ENCODE measurements at regions not wholly inside any gene's neighbourhood (a gene's known extent, or its start where the extent isn't known, plus 50 kb on each side); places are given as distances from the start of the nearest gene placed in this dataset.
"Not testable (repeated sequence)": the region's sequence is repeated elsewhere in the genome, so short reads cannot be mapped to it uniquely, and the experiment has no call there.

DNA sequence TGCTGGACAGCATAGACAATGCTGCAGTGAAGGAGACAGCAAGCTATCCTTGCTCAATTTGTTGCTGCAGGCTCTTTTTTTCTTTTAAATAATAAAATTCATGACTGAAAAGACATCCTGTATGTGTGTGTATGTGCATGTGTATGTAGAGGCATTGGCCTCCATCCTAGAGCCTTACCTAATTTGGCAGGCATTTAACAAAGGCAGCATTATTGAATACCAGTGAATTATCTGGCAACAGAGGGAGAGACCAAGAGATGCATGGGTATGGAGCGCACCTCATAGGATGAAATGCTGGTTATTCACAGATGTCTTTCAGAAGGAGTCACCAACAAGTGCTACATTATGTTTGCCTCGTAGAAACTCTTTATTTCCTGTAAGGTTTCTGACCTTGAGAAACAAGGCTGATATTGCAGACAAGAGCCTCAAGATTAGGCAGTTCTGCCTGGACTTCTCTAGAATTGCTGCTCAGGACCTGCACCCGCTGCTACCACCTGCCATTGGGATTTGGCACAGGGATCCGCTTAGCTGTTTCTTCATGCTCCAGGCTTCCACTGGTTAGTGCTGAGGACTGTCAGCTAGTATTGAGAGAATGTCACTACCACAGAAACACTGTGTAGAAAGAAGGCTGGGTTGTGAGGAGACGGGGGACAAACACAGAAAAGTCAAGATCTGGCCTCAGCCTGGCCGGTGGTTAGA lies 247.7 kb upstream of the RFX3 start:
- DNase-seq = no peak

DNA sequence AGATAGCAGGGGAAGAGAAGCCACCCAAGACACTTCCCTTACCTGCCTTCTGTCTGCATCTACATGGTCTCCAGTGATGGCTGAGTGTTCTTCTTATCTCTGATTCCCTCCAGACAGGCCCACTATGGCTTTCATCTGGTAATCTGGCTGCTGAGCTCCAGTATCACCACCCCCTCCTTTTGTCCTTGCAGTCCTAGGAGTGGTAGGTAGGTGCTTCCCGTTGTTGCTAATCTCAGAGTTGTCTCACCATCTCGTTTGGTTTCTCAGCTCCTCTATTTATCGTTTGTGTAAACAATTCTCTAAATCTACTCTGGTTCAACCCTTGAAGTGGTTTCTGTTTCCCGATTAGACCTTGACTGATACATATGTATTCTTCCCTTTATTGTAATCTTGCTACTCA lies 243.8 kb upstream of the RFX3 start:
- DNase-seq = no peak

DNA sequence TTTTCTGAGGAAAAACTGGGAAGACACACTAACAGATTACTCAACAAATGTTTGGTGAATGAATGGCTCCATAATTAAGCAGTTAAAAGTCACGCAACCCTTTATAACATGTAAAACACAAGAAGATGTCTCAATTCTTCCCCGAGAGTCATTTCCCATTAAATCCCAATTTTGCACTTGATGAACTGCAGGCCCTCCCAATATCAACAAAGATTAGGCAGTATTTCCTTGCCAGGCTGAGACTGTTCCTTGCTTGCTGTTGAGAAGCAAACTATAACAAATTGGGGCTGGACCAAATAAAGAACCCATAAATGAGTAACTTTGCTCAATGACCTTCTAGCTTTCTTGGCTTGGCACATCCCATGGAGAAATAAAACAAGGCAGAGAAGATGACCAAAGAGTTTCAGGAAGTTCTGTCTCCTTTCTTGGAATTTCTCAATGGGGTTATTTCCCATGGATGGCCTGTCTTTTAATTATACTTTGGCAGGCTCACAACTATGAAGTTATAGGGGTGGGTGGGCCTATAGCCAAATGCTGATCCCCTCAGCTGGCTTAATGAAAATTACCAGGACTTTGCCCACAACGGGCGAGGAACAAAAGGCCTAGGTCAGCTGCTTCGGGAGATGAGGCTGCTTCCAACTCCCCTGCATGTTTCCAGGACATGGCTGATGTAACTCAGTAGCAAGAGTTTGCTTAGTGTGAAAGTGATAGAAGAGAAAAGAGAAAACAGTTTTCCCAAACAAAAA lies 243.1 kb upstream of the RFX3 start:
- DNase-seq = no peak

DNA sequence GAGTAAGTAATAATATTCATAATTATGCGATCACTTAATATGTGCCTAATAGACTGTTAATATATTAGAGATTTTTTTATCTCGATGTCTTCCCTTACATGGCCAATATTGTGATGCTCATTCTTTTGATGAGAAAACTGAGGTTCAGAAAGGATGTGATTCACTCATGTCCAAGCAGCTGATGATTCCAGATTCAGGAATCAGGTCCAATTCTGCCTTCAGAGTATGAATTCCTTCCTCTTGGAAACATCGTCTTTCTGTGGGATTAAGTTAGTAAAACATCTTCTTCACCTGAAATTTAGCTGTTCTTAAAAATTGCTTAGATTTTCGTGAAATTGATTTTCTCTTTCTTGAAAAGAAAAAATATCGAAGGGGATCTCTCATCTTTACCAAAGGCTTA lies 242.5 kb upstream of the RFX3 start:
- no peak for DNase-seq

DNA sequence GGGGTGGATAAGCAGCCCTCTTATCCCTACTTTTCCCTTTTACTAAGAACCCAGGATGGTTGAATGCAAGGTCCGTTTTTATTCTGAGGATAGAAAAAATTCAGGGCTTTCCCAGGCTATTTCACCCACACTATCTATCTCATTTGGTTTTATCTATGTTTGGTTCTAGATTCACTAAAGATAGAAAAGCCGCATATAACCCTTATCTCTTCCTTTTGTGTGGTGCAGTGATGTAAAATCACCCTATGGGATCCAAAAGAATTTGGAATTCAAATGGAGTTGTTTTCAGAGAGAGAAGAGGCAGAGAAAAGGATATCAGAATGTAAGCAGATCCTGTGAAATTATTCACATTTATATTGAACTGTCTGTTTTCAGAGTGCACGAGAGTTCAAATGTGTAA lies 236.3 kb upstream of the RFX3 start:
- DNase-seq = no peak

DNA sequence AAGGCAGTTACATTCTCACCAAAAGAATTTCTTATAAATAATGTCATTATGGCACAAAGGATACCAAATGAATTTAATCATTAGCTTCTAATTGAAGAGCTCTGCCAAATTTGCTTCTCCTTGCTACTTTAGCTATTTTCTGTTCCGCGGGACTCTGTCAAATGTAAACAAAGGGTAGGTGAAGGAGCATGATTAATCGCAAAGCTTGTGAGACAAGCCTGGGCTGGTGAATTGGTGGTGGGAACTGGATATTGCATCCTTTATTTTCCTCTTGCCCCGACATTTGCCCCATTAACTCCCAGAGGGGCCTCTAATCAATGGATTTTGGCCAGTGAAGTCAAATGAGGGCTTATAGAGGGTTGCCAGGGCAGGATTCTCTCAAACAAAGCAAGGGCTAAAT lies 234.2 kb upstream of the RFX3 start:
- DNase-seq = no peak

DNA sequence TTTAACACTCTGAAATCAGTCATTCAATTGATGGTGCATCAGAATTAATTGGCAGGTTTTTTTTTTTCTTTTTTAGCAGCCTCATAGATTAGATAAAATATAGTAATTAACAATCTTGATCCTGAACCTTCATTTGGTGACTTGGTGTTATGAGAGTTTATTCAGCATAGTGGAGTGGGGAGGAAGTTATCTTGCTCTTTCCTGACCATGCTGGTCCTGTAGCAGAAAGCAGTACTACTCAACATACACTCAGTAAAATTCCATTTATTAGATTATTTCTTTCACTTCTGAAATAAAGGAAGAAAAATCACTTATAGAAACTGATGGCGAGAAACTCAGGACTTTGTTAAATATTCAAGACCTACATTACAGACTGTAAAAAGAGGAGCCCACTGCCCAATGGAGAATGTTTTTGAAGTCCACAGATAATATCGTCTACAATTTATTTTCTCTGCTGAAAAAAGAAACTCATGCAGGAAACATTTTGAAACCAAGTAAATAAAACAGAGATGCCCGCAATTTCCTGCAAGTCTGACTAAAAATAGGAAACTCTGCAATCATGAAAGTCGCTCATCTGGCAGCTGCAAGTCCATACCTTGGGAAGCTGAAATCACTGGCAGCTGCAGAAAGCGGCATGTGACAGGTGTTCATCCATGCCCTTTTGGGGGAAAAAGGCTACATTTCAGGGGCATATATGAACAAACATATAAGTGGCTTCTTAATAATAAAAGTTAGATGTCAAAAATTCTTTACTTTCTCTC lies 233.2 kb upstream of the RFX3 start:
- no peak for DNase-seq

DNA sequence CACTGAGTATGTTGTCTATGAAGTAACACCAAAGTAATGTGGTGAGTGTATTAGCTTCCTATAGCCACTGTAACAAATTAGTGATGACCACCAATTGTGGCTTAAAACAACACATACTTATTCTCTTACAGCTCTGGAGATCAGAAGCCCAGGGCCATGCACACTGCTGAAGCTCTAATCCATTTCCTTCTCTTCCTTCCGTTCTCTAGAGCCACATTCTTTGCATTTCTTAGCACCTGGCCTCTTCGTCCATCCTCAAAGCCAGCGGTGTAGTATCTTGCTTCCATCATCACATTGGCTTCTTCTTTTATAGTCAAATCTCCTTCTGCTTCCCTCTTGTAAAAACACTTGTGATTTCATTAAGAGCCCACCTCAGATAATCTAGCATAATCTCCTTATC lies 230.3 kb upstream of the RFX3 start:
- DNase-seq = no peak

DNA sequence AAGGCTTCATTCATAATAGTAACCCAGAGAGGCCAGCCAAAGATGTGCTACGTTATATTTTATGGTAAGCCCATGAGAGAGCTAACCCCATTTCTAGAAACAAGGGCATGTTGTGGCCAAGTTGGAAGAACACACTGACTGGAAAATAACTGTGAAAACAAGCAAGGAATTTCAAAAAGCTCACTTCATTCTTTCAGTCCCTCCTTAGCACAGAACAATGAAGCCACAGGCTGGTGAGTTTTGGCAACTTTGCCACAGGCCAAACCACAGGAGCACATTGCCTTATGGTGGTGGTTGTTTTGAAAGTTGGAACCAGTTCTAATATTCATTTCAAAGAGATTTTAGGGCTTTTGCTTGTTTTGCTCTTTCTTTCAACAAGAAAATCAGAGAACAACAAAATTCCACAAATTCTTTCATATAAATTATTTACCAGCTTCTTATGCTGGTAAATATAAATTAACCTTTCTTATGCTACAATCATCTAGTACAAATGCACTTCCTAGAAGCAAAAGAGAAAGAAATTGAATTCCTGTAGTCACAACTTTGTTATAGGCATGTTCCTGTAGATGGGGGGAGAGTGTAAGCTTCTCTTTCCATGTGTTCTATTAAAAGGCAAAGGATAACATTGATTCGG lies 225.4 kb upstream of the RFX3 start:
- DNase-seq = no peak

DNA sequence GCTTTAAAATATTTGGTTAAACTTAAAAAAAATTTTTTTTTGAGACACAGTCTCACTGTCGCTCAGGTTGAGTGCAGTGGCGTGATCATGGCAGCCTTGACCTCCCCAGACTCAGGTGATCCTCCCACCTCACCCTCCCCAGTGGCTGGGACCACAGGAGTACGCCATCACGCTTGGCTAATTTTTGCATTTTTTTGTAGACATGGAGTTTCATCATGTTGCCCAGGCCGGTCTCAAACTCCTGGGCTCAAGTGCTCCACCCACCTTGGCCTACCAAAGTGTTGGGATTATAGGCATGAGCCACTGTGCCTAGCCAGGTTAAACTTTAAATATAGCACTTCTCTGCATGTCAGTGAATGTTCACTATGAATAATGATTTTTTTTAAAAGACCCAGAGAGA lies 224.5 kb upstream of the RFX3 start:
- no peak for DNase-seq

DNA sequence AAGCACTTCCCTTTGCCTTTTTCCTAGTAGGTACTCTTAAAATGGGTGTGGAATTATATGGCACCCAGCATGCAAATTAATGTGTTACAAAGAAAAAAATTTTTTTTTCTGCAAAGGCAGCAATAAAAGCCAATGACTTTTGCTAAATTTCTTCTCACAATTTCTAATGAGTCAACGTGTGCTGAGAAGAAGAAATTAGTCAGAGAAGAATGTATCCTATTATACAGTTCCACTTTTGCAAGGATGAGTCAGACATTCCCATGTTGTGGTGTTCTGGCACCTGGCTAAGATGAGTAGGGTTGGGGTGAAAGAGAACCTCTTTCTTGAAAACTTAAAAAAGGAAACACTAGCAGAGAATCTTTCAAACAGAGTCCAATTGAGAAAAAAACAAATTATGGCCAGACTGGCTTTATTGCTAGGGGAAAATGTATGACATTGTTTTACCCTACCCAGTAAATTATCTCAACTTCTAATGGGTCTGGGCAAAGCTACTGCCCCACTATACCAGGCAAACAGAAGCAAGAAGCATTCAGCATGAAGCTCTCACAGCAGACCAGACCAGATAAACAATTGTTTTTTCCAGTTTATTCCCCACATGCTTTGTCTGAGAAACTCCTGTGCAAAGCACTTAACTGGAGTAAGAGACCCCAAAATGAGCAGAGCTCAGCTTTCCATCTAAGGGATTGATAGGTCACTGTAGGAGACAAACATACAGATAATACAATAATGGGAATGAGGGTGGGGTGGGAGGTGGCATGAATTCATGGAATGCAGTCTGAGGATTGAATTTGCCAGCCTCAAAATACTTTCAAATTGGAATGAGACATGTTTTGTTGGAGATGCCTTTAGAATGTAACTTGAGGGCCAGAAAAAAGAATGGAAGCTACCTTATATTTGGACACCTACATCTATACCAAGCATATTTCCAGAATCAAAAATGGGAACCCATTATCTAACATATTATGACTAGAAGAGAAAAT lies 220.8 kb upstream of the RFX3 start:
- DNase-seq = peak; percentile 23

DNA sequence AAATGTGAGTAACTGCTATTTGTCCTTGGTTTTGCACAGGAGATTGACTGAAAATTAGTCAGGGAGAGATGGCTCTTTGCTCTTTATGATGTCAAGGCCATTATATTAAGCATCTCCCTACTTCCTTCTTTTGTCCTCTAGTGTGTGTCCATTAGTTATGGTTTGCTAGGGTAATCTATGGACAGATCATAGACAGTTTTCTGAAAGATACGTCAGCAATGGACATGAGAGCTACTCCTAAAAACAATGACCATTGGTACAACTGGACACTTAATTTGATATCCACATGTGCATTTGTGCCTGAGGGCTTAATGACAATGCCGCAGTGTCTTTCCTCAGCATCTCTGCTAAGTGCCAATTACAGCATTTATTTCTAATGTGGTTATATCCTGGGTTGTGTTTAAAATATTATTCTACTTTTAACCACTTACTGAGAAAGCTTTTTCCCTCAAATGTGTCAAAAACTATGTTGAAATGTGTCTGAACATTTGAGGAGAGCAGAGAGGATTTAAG lies 218.2 kb upstream of the RFX3 start:
- DNase-seq = no peak

DNA sequence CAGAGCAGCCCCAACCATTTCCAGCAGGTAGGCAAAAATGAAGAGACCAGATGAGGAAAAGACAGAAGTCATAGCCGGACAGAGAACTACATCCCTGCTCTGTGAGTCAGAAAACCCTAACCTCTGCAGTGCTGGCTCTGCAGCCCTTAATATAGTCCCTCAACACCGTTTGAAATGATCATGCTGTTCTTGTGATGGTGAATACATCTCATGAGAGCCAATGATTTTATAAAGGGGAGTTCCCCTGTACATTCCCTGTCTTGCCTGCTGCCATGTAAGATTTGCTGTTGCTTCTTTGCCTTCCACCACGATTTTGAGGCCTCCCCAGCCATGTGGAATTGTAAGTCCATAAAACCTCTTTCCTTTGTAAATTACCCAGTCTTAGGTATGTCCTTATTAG lies 216.8 kb upstream of the RFX3 start:
- DNase-seq = no peak

DNA sequence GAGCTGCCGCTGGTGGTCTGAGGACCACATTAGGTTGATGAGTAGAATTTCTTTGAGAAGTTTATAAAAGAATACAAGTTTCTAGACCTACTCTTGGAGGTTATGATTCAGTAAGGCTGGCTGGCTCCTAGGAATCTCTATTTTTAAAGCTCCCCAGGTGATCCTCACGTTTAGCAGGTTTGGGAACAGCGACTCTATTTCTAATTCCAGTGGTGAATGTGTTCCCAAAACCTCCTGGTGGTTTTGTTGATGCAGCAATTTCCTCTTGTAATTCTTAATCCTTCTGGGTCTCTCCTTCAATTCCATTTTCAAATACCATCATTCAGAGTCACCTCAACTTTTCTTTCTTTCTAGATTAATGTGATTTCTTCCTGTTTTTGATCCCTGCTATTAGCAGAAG lies 215.9 kb upstream of the RFX3 start:
- DNase-seq = no peak

DNA sequence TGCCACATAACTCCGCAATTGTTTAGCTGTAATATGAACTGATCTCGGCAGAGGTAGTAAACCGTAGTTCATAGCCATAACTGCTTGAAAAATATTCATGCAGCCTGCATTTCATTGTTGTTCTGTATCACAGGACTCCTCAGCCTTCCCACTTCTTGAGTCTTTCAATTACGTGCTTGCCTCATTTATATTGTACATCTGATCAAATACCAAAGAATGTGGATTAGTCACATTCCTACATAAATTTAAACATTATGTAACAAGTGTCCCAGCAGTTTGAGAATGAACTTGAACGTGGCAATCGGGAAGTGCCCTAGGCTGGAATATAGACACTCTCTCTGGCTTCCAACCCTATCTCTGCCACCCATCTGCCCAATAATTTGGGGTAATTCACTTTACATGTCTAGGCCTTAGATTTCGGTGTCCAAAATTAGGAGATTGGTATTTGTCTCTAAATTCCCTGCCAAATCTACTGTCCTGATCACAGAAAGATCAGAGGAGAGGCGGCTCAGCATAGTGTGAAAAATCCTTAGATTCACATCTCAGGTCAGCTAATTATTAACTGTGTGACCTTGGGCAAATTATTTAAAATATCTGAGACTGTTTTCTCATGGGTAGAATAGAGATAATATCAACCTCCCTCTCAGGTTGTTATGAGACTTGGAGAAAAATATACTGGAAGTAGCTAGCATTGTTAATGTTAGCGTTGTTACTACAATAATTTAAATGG lies 215.1 kb upstream of the RFX3 start:
- no peak for DNase-seq

DNA sequence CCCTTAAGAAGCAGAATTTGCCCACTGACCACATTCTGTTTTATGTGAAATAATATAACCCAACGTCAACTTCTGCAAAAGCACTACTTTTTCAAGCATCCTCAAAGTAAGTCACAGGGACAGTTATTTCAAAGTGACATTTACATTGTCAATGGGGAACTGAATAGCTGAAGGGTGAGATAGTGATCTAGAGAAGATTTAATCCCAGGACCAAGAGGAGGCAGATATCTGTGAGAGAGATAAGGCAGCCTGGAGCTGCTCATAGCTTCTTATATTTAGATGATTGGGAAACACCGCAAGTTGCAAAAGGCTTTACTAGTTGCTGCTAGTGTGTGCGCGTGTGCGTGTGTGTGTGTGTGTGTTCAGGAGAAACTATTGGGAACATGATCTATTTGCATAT lies 210.4 kb upstream of the RFX3 start:
- peak; percentile 72 for DNase-seq

DNA sequence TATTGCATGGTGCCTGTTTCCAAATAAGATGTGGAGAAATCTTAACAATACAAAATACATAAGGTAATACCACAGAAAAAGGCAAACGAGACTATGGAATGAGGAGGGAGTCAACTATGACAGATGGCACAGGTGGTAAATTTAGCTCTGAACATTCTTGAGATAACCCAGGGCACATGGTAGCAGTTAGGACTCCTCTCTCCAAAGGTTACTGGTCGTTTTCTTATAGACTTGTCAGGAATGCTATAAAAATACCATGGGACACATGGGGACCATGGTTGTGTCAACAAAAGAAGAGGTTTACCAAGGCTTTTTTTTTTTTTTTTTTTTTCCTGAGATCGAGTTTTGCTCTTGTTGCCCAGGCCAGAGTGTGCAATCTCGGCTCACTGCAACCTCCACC lies 209.4 kb upstream of the RFX3 start:
- DNase-seq = no peak

DNA sequence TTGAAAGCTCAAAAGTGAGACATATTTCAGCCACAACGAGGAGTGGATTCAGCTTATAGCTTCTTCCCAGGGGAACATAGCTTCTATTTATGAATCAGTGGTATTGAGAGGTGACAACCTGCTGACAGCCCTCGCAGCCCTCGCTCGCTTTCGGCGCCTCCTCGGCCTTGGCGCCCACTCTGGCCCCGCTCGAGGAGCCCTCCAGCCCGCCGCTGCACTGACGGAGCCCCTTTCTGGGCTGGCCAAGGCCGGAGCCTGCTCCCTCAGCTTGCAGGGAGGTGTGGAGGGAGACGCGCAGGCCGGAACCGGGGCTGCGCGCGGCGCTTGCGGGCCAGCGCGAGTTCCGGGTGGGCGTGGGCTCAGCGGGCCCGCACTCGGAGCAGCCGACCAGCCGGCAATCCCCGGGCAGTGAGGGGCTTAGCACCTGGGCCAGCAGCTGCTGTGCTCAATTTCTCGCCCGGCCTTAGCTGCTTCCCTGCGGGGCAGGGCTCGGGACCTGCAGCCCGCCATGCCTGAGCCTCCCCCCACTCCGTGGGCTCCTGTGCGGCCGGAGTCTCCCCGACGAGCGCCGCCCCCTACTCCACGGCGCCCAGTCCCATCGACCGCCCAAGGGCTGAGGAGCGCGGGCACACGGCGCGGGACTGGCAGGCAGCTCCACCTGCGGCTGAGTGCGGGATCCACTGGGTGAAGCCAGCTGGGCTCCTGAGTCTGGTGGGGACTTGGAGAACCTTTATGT lies 207.9 kb upstream of the RFX3 start:
- DNase-seq = not testable (repeated sequence)

DNA sequence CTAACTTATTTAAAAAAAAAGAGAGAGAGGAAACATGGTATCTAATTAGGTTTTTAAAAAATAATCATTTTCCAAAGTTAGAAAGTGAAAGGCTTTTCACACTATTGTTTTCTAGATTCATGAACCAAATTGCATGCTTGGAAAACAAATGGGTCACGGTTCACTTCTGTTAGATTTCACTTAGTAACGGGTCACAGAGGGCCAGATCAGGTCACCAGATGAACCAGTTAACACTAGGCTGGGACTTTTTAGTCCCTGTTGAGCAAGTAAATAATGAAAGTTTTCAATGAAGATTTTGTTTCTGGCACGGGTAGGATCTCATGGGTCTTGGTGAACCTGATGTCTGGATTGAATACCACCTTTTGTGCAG lies 207.2 kb upstream of the RFX3 start:
- no peak for DNase-seq

Measured in SIG-M5 (cell line).